ENCODE measurements at regions not wholly inside any gene's neighbourhood (a gene's known extent, or its start where the extent isn't known, plus 50 kb on each side); places are given as distances from the start of the nearest gene placed in this dataset.

DNA sequence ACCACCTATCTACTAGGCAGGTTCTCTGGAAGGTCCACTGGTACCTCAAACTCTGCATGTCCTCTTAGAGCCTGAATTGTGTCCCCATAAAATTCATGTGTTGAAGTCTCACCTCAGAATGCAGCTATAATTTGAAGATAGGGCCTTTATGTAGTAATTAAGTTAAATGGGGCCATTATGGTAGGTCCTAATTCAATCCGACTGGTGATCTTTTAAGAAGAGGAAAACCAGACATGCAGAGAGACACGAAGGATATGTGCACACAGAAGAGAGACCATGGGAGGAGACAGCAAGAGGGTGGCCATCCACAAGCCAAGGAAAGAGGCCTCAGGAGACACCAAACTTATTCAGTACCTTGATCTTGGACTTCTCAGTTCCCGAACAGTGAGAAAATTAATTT lies 345.4 kb downstream of the ENC1 start:
- Histone ChIP-seq H3K79me2 (no peaks in the 10 kb centered on the region), H3K4me2 (ENCODE audit: low read length) (no peak overlapping the region), H3K4me3 (ENCODE audit: low read depth, low read length) (no peak overlapping the region), H3K9me3 (ENCODE audit: control insufficient read depth, low read length) (no peaks in the 10 kb centered on the region), H3K4me1 (peaks cover 4% of the 10 kb centered on the region), H3K9ac (no peak overlapping the region), H3K27ac (no peak overlapping the region), H2AFZ (no peak overlapping the region), H3K27me3 (ENCODE audit: control insufficient read depth, insufficient read depth, low read length) (no peaks in the 10 kb centered on the region), H3K36me3 (ENCODE audit: control insufficient read depth, insufficient read depth, low read length) (no peaks in the 10 kb centered on the region)
- TF ChIP-seq, protein P1, sequence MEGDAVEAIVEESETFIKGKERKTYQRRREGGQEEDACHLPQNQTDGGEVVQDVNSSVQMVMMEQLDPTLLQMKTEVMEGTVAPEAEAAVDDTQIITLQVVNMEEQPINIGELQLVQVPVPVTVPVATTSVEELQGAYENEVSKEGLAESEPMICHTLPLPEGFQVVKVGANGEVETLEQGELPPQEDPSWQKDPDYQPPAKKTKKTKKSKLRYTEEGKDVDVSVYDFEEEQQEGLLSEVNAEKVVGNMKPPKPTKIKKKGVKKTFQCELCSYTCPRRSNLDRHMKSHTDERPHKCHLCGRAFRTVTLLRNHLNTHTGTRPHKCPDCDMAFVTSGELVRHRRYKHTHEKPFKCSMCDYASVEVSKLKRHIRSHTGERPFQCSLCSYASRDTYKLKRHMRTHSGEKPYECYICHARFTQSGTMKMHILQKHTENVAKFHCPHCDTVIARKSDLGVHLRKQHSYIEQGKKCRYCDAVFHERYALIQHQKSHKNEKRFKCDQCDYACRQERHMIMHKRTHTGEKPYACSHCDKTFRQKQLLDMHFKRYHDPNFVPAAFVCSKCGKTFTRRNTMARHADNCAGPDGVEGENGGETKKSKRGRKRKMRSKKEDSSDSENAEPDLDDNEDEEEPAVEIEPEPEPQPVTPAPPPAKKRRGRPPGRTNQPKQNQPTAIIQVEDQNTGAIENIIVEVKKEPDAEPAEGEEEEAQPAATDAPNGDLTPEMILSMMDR (IDR thresholded peaks at IDR 0.05), result no peak

DNA sequence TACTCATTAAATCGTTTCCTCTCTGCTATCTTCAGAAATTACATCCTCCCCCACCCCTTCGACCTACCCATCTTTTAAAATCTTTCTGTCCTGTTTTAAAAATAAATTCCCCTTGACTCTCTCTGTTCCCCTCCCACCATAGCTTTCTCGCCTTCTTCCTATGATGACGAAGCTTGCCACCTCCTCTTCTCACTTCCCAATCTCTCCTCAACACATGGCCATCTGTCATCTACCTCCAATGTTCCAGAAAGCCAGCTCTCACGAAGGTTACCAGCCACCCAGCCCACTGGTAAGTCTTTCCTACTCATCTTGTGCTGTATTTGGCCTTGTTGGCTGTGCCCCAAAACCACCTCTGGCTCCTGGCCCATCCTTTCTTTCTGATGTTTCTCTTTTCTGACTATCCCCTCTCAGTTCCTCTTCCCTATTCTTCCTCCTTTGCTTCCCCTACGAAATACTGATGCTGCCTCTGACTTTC lies 346.3 kb downstream of the ENC1 start:
- peaks cover 4% of the 10 kb centered on the region for H3K4me1 ChIP-seq
- H3K9ac ChIP-seq, result no peak overlapping the region
- no peaks in the 10 kb centered on the region for H3K9me3 ChIP-seq (ENCODE audit: control insufficient read depth, low read length)
- H2AFZ ChIP-seq, result peak overlapping the region; percentile 17
- no peak overlapping the region for H3K27ac ChIP-seq
- no peaks in the 10 kb centered on the region for H3K36me3 ChIP-seq (ENCODE audit: control insufficient read depth, insufficient read depth, low read length)
- H3K4me2 ChIP-seq (ENCODE audit: low read length), result no peak overlapping the region
- H3K79me2 ChIP-seq, result no peaks in the 10 kb centered on the region
- no peaks in the 10 kb centered on the region for H3K27me3 ChIP-seq (ENCODE audit: control insufficient read depth, insufficient read depth, low read length)
- no peak overlapping the region for H3K4me3 ChIP-seq (ENCODE audit: low read depth, low read length)
- TF ChIP-seq, protein P1 (IDR thresholded peaks at IDR 0.05), result no peak

DNA sequence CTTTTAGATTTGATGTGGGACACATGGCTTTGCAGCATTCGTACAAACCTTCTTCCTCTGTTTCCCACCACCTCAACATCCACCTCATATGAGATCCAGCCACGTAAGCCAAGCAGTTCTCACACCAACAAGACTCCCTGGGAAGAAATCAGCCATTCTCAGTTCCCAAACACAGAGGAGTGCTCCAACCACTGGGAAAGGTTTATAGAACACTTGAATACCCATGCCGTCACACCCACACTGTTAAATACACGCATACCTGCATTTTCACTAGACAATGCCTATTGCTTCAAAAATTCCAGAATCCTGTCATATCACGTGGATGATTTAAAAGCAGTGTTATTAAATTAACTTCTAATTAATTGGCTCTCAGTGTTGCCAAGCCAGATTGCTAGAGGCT lies 347.3 kb downstream of the ENC1 start:
- Histone ChIP-seq H3K27ac (no peak overlapping the region), H3K9ac (no peak overlapping the region), H3K4me2 (ENCODE audit: low read length) (no peak overlapping the region), H3K4me1 (peaks cover 7% of the 10 kb centered on the region), H3K27me3 (ENCODE audit: control insufficient read depth, insufficient read depth, low read length) (no peaks in the 10 kb centered on the region), H3K36me3 (ENCODE audit: control insufficient read depth, insufficient read depth, low read length) (no peaks in the 10 kb centered on the region), H3K4me3 (ENCODE audit: low read depth, low read length) (no peak overlapping the region), H3K79me2 (no peaks in the 10 kb centered on the region), H2AFZ (no peak overlapping the region), H3K9me3 (ENCODE audit: control insufficient read depth, low read length) (no peaks in the 10 kb centered on the region)
- TF ChIP-seq, protein P1 (IDR thresholded peaks at IDR 0.05), result no peak

DNA sequence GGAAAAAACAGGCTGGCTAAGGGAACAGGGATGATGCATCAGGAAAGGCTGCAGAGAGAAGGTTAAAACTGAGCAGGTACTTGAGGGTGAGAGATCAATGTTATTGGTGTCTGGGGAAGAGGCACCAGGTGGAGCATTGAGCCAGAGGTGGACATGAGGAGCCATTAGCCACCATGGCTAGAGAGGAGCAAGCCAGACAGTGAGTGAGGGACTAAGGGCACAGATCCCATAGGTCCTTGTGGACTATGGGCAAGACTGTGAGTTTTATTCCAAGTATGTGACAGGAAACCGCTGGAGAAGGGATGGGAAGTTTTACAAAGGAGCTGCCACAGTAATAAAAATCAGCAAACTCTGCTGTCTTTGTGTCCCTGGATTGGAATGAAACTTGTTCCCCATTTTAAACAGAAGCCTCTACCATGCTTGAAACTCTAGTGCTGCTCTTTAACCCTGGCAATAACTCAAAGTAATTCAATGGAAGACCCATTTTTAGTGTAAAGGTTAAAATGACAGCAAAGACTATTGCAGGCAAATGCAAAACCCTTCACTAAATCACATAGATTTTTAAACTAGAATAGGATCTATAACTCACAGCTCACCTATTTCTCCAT lies 349.8 kb downstream of the ENC1 start:
- TF ChIP-seq, protein P1 (IDR thresholded peaks at IDR 0.05), result peak; percentile 26
- Histone ChIP-seq H3K4me1 (peaks cover 3% of the 10 kb centered on the region), H3K36me3 (ENCODE audit: control insufficient read depth, insufficient read depth, low read length) (no peaks in the 10 kb centered on the region), H3K27me3 (ENCODE audit: control insufficient read depth, insufficient read depth, low read length) (no peaks in the 10 kb centered on the region), H2AFZ (peak overlapping the region; percentile 40), H3K4me2 (ENCODE audit: low read length) (no peak overlapping the region), H3K9ac (no peak overlapping the region), H3K27ac (no peak overlapping the region), H3K4me3 (ENCODE audit: low read depth, low read length) (no peak overlapping the region), H3K9me3 (ENCODE audit: control insufficient read depth, low read length) (no peaks in the 10 kb centered on the region), H3K79me2 (no peaks in the 10 kb centered on the region)

DNA sequence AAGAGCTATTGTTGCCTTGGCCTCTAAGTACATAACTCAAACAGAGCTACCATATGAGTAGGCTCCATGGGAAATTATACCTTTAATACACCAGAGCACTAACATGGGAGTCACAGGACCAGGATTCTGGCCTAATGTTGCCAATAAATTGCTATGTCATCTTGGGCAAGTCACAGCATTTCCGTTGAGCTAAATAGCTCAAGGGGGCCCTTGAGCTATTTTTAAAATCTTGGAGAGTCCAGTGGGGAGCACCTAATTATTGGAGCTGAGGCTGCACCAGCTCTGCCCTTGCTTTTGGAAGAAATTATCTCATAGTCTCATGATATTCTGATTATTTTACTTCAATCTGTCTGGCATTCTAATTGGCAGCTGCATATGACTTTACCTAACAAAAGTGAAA lies 350.8 kb downstream of the ENC1 start:
- Histone ChIP-seq H3K4me2 (ENCODE audit: low read length) (no peak overlapping the region), H3K27me3 (ENCODE audit: control insufficient read depth, insufficient read depth, low read length) (no peaks in the 10 kb centered on the region), H3K4me1 (peaks cover 3% of the 10 kb centered on the region), H3K4me3 (ENCODE audit: low read depth, low read length) (no peak overlapping the region), H3K79me2 (no peaks in the 10 kb centered on the region), H3K27ac (no peak overlapping the region), H3K36me3 (ENCODE audit: control insufficient read depth, insufficient read depth, low read length) (no peaks in the 10 kb centered on the region), H2AFZ (no peak overlapping the region), H3K9ac (no peak overlapping the region), H3K9me3 (ENCODE audit: control insufficient read depth, low read length) (no peaks in the 10 kb centered on the region)
- TF ChIP-seq, protein P1 (IDR thresholded peaks at IDR 0.05), result no peak

Measured in parathyroid adenoma (tissue), 2 donors.